ENCODE measurements at regions not wholly inside any gene's neighbourhood (a gene's known extent, or its start where the extent isn't known, plus 50 kb on each side); places are given as distances from the start of the nearest gene placed in this dataset.

GRCh38 chr5:5799826-5800225 lies 377.3 kb downstream of the ICE1 start:
- TF ChIP-seq EZH2 (IDR thresholded peaks at IDR 0.05; ENCODE audit: insufficient read depth, poor library complexity, severe bottlenecking) (no peak), EZH2phosphoT487 (IDR thresholded peaks at IDR 0.05; ENCODE audit: insufficient read depth, low read depth) (no peak)

Data from GM23248 (cell line).